ENCODE measurements at regions not wholly inside any gene's neighbourhood (a gene's known extent, or its start where the extent isn't known, plus 50 kb on each side); places are given as distances from the start of the nearest gene placed in this dataset.

DNA sequence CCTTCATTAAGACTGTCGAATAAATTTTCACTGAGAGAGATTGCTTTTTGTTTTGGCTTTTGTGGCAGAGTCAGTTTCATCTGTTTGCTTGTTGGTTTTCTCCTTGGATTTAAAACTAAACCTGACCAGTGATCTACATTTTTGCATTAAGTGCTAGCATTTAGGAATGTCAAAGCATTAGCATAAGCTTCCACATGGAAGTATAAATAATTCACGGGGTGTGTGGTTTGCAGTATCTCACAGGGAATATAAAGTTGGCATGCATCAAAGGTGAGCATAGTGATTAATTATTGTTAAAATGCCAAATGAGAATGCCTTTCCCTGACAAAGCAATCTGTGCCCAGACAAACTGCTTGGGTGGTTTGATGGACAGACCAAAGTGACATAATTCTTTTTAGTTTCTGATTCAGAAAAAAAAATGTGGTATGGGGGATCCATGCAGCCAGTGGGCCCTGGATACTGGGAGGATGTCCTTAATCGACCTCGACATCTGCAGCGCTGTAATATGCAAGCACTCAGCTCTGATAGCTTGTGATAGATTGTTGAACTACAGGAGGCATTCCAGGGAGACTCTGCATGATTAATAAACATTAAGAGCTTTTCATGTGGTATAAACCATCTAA lies 339.3 kb upstream of the POM121L12 start:
- TF ChIP-seq, protein P1, sequence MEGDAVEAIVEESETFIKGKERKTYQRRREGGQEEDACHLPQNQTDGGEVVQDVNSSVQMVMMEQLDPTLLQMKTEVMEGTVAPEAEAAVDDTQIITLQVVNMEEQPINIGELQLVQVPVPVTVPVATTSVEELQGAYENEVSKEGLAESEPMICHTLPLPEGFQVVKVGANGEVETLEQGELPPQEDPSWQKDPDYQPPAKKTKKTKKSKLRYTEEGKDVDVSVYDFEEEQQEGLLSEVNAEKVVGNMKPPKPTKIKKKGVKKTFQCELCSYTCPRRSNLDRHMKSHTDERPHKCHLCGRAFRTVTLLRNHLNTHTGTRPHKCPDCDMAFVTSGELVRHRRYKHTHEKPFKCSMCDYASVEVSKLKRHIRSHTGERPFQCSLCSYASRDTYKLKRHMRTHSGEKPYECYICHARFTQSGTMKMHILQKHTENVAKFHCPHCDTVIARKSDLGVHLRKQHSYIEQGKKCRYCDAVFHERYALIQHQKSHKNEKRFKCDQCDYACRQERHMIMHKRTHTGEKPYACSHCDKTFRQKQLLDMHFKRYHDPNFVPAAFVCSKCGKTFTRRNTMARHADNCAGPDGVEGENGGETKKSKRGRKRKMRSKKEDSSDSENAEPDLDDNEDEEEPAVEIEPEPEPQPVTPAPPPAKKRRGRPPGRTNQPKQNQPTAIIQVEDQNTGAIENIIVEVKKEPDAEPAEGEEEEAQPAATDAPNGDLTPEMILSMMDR (IDR thresholded peaks at IDR 0.05; ENCODE audit: low read length), result no peak
- no peak for TF ChIP-seq EZH2 (IDR thresholded peaks at IDR 0.05; ENCODE audit: borderline replicate concordance, low read length)

Measured in OCI-LY1 (cell line).